GDM1 (cell line): ENCODE measurements at regions not wholly inside any gene's neighbourhood (a gene's known extent, or its start where the extent isn't known, plus 50 kb on each side); places are given as distances from the start of the nearest gene placed in this dataset.

Experiments used
- DNase-seq: peaks from one replicate; lab custom pipeline; 2025; lab: John Stamatoyannopoulos, UW

DNA sequence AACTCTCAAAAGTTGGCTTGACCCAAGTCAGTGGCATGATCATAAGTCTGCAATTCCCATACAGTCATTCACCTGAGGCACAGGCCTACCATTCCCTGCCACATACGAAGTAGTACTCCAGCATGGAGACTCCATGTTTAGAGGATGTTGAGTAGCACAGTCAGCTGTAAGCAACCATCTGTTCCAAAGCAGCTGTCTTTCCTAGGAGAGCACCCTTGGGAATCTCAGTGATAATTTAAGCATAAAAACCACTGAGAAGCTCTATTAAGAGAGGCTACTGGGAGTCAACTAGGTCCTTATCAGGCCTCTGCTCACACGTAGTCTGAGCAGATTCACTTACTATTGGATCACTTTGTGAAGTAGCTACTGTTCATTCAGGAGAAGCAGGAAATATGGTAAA is 61.6 kb upstream of the UNC5B start:
- DNase-seq: no peak

DNA sequence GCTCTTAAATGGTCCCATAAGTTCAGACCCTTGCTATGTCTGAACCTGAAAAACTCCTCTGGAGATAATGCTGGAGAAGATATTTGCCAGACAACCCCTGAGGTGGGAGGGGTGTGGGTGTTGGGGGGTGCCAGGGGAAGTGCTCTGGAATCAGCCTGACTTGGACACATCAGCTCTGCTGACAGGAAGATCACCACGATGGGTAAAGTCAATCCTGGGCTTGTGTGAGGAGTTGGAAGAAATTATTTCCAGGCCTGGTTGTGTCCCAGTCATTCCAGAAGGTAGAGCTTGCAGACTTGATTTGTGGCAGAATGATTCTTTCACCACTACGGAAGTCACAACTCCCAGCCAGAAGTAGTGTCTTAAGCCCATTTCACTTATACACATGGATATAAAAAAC is 60.3 kb upstream of the UNC5B start:
- DNase-seq: no peak

DNA sequence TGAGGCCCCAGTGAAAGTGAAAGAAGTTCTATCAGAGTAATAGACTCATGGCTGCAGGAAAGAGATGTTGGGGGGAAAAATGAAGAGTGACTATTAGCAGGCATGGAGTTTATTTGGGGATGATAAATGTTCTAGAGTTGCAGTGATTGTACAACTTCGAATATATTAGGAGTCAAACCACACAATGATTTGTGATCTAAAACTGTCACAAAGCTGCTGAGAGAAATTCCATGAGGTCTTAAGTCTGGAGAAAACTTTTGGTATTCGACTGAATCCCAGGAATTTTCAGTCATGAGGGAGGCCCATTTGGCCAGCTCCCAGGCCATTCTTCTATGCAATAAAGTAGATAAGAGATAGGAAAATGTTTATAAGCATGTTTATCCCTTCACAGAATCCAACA is 55.9 kb upstream of the UNC5B start:
- no peak for DNase-seq

DNA sequence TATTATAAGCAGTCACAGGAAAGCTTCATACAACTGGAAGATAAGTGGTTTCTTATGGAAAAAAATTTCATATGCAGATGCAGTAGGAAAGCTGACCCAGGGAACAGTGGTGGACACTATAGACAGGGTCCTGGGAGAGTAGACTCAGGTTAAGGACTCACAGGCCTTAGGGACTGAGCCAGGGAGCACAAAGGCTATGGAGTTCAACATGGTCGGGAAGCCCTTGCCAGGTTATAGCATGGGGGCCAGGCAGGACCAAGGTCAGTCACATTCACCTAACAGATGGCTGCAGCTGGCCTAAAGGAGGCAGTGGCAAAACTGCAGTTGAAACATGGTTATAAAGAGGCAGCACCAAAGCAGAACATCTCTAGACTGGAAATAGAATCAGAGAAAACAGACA is 54.9 kb upstream of the UNC5B start:
- no peak for DNase-seq

DNA sequence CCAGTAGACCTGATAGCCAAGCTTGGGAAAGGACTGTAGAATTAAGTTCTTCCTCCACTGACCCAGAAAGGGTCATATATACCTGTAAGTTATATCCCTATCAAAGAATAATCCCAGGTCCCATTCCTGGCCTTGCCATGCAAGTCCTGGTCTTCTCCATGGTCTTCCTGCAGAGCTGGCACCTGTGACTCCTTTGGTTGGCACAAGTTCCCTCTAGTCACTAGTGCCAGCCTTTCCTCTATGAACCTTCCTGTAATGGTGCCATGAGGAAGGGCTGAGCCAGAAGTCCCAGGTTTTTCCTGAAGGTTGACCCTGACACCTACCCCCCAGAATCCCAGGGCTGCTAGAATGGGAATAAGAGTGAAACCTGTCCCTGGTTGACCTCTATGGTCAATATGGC is 54.1 kb upstream of the UNC5B start:
- DNase-seq: no peak

DNA sequence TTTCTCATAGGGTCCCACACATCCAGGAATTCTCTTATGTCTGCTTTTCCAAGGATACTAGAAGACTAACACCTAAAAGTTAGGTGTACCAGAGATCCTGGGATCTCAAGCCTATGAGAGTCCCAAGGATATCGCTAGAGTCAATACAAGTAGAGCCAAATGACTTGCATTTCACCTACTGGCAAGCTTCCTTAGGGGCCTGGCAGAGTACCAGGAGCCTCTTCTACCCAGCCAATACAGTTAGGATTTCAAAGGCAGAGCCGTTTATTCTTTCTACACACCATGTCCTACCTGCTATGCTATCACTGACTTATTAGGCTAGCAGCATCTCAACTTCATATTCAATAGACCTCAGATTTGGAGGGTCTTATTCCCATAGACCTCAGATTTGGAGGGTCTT is 53.5 kb upstream of the UNC5B start:
- no peak for DNase-seq

DNA sequence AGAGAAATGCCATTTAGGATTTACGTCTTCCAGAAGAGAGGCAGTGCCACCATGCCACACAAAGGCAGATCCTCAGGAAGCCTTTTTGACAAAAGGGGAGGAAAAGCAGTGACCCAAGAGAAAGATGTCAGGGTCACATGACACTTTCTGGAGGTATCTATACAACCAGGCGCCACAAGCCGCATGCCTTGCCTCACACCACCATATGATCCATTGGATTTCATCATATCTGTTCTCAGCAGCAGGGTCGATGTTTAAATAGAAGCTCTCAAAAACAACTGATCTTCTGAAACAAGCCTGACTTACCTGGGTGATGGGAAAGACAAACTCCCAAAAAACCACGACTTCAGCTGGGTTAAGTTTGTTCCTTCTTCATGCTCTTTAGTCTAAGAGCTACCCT is 52.5 kb upstream of the UNC5B start:
- DNase-seq: no peak

DNA sequence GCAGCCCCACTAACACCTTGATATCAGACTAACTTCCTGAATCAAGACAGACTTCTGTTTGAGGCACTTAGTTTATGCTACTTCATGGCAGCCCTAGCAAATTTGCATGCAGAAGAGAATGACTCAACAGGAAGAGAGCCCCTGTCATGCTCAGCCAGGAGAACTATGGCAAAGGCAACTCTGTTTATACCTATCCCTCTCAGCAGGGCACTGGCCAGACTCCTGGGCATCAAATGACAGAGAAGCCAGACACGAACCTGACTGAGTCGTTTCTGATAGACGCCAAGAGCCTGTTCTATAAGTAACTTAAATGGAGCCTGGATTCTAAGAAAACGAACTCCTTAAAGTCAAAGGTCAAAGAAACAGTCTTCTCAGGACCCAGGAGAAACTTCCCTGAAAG is 50.9 kb upstream of the UNC5B start:
- DNase-seq: peak; percentile 18
